HEK293T (cell line): ENCODE measurements at regions not wholly inside any gene's neighbourhood (a gene's known extent, or its start where the extent isn't known, plus 50 kb on each side); places are given as distances from the start of the nearest gene placed in this dataset.

Experiments used
- CTCF ChIA-PET: fragments of 350-600 bp; formaldehyde crosslinking; extraction: SDS; loops from one replicate; lab custom pipeline; 2021; ENCODE audit warnings: antibody characterized with exemption, inconsistent platforms; lab: Yijun Ruan, JAX
- POLR2A ChIA-PET: fragments of 350-600 bp; formaldehyde crosslinking; extraction: SDS; loops from one replicate; lab custom pipeline; 2020; ENCODE audit warnings: antibody characterized with exemption, inconsistent platforms; lab: Yijun Ruan, JAX
- DNase-seq: peaks from one replicate; pipeline ENCODE4 v3.0.0; 2012; ENCODE audit warnings: mixed read lengths; ENCODE audit errors: extremely low spot score
- ARNT ChIP-seq: fragments of 450-650 bp; IDR thresholded peaks from 2 replicates; pipeline ENCODE4 v1.6.1; 2017; ENCODE audit warnings: mild to moderate bottlenecking
- BHLHE40 ChIP-seq: fragments of 450-650 bp; IDR thresholded peaks from 2 replicates; pipeline ENCODE4 v1.6.1; 2016; ENCODE audit warnings: mild to moderate bottlenecking, moderate library complexity, borderline replicate concordance
- CTBP1 ChIP-seq: fragments of 450-650 bp; IDR thresholded peaks from 2 replicates; pipeline ENCODE4 v1.6.1; 2016; ENCODE audit warnings: borderline replicate concordance
- ELF4 ChIP-seq: fragments of 450-650 bp; IDR thresholded peaks from 2 replicates; pipeline ENCODE4 v1.6.1; 2017; ENCODE audit warnings: antibody characterized with exemption
- FOXA1 ChIP-seq: fragments of 450-650 bp; IDR thresholded peaks from 2 replicates; pipeline ENCODE4 v1.6.1; 2016; ENCODE audit warnings: mild to moderate bottlenecking
- FOXK2 ChIP-seq: fragments of 450-650 bp; IDR thresholded peaks from 2 replicates; pipeline ENCODE4 v1.6.1; 2016; ENCODE audit warnings: mild to moderate bottlenecking
- FOXM1 ChIP-seq: fragments of 450-650 bp; IDR thresholded peaks from 2 replicates; pipeline ENCODE4 v1.6.1; 2017; ENCODE audit warnings: mild to moderate bottlenecking, borderline replicate concordance
- HDGF ChIP-seq: fragments of 450-650 bp; IDR thresholded peaks from 2 replicates; pipeline ENCODE4 v1.6.1; 2017; ENCODE audit warnings: antibody characterized with exemption, borderline replicate concordance
- L3MBTL2 ChIP-seq: fragments of 450-650 bp; conservative IDR thresholded peaks from 2 replicates; pipeline ENCODE4 v1.6.1; 2016; ENCODE audit warnings: mild to moderate bottlenecking
- LEF1 ChIP-seq: fragments of 450-650 bp; IDR thresholded peaks from 2 replicates; pipeline ENCODE4 v1.6.1; 2017; ENCODE audit warnings: mild to moderate bottlenecking, borderline replicate concordance
- NFRKB ChIP-seq: fragments of 450-650 bp; IDR thresholded peaks from 2 replicates; pipeline ENCODE4 v1.6.1; 2016; ENCODE audit warnings: mild to moderate bottlenecking, moderate library complexity
- PKNOX1 ChIP-seq: fragments of 450-650 bp; IDR thresholded peaks from 2 replicates; pipeline ENCODE4 v1.6.1; 2016
- SP1 ChIP-seq: fragments of 450-650 bp; IDR thresholded peaks from 2 replicates; pipeline ENCODE4 v1.6.1; 2017
- SUZ12 ChIP-seq: fragments of 450-650 bp; IDR thresholded peaks from 2 replicates; pipeline ENCODE4 v1.6.1; 2016; ENCODE audit warnings: mild to moderate bottlenecking
- TARDBP ChIP-seq: fragments of 450-650 bp; IDR thresholded peaks from 2 replicates; pipeline ENCODE4 v1.6.1; 2016
- ZNF384 ChIP-seq: fragments of 450-650 bp; IDR thresholded peaks from 2 replicates; pipeline ENCODE4 v1.6.1; 2016

DNA sequence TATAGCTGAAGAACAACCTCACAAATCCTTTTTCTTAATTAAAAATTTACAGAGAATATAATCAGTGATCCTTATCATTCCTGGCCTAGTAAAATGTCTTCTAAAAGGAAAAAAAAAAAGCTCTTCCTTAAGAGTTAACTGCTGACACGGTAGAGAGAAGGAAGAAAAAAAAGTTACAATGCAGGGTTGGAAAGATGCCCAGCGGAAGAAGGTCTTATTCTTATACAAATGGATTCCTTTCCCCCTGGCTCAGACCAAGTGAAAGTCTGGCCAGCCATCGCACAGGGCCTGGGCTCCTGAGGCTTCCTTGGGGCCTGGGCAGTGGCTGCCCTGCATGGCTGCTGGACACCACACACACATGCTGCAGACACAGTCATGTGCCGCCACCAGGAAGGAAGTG, 688.6 kb downstream of the TENT5A start:
- DNase-seq = no peak
- ChIA-PET POLR2A (interaction anchor here (0.6 kb wide), 1 partner anchor 106 kb away, joined by 3 read pairs; no protein-coding TSS in a partner anchor), CTCF (no interaction called here)
- TF ChIP-seq FOXM1 (no peak), ARNT (no peak), SUZ12 (no peak), PKNOX1 (no peak), HDGF (no peak), ZNF384 (no peak)

DNA sequence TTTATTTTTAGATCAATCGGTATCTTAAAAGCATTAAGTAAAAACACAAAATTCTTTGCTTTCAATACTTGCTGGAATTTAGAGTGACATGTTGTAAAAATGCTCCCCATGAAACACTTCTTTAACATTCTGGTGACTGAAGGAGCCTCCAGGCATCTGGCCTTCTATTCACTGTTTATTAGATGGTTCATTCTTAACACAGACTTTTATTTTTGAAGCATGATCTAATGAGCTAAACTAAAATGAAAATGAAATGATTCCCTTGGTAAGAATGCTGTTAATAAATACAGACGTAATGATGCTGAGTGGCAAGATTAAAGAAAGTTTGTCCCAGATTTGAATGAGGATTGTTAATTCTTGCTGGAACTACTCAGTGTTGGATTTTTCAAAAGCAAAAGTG, 698.4 kb downstream of the TENT5A start:
- ChIA-PET POLR2A (no interaction called here), CTCF (no interaction called here)
- no peak for DNase-seq
- TF ChIP-seq PKNOX1 (no peak), NFRKB (no peak), FOXA1 (no peak), BHLHE40 (no peak), CTBP1 (no peak)

GRCh38 chr6:81051952-81052351, 700.5 kb downstream of the TENT5A start:
- TF ChIP-seq ZNF384 = no peak
- no peak for TF ChIP-seq BHLHE40
- TF ChIP-seq NFRKB = no peak
- no peak for TF ChIP-seq ARNT
- TF ChIP-seq PKNOX1 = no peak
- TF ChIP-seq LEF1 = no peak
- TF ChIP-seq TARDBP = no peak
- no peak for TF ChIP-seq HDGF
- no peak for TF ChIP-seq SUZ12
- ChIA-PET CTCF (no interaction called here), POLR2A (no interaction called here)
- no peak for DNase-seq

DNA sequence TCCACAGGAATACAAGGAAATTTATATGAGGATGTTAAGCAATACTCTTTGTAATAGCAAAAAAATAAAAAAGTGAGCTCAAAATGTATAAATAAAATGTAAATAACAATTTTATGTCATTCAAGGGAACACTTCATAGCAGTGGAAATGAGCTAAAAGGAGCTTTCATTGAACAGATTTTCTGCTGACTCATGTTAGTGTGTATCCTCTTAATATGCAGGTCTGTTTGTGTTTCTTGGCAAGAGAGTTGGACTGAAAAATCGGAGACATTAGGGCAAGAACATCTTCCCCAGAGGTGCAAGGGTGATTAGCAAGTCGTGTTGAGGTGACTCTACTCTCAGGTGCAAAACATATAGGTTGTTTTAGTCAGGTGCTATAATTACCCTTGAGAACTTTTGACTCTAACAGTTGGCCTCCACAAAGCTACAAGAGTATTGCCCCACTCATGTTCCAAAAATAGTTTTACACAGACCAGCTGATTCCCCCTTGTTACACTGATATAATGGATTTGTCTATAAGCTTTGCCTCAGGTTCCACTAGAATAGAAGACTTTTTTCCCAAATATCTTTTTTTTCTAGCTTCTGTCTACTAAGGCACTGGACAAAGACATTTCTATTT, 702.9 kb downstream of the TENT5A start:
- POLR2A ChIA-PET = no interaction called here
- DNase-seq = no peak
- CTCF ChIA-PET = interaction anchor here (0.6 kb wide), 1 partner anchor 225 kb away, joined by 3 read pairs; no protein-coding TSS in a partner anchor
- no peak for TF ChIP-seq FOXA1
- no peak for TF ChIP-seq TARDBP
- TF ChIP-seq ZNF384 = no peak

- TF ChIP-seq LEF1 (no peak), HDGF (no peak), SUZ12 (no peak), FOXK2 (no peak), TARDBP (no peak), ZNF384 (no peak), PKNOX1 (no peak)
- DNase-seq = no peak
- POLR2A ChIA-PET = no interaction called here
- CTCF ChIA-PET = no interaction called here
Observed at GRCh38 chr6:81031416-81031815, 721.1 kb downstream of the TENT5A start.

GRCh38 chr6:81026041-81026553, 726.4 kb downstream of the TENT5A start:
- no peak for DNase-seq
- CTCF ChIA-PET = no interaction called here
- TF ChIP-seq SP1 = no peak
- no peak for TF ChIP-seq SUZ12
- TF ChIP-seq NFRKB = no peak
- TF ChIP-seq FOXA1 = no peak
- no peak for TF ChIP-seq ZNF384
- no peak for TF ChIP-seq FOXM1
- no peak for TF ChIP-seq L3MBTL2
- TF ChIP-seq TARDBP = no peak
- TF ChIP-seq PKNOX1 = no peak
- TF ChIP-seq FOXK2 = no peak
- TF ChIP-seq ARNT = no peak
- no peak for TF ChIP-seq HDGF
- no peak for TF ChIP-seq BHLHE40
- TF ChIP-seq CTBP1 = no peak
- TF ChIP-seq LEF1 = no peak
- TF ChIP-seq ELF4 = no peak
- POLR2A ChIA-PET = no interaction called here
